Myocyte (in vitro differentiated cells): ENCODE measurements at regions not wholly inside any gene's neighbourhood (a gene's known extent, or its start where the extent isn't known, plus 50 kb on each side); places are given as distances from the start of the nearest gene placed in this dataset.

ENCODE experiments used
- DNase-seq: peaks from one replicate; pipeline ENCODE4 v3.0.0-alpha.2; 2012; ENCODE audit warnings: low read depth

DNA sequence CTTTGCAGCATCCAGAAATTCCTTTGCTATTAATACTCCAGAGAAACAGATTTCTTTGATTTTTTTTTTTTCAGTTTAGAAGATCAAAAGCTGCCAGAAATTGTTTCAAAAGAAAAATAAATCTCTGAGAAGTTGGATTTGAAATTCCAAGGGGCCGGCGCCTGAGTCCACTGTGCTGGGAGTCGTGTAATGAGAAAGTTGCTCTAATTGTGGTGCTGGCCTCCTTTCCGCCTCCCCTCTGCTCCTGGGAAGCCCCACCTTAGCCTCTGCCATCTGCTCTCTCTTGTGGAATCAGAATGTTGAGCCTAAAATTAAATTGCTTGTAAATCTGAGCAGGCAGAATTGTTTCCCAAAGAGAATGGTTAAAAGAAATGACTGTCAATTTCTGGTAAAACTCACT lies 93.3 kb downstream of the EMX2 start:
- DNase-seq = no peak

DNA sequence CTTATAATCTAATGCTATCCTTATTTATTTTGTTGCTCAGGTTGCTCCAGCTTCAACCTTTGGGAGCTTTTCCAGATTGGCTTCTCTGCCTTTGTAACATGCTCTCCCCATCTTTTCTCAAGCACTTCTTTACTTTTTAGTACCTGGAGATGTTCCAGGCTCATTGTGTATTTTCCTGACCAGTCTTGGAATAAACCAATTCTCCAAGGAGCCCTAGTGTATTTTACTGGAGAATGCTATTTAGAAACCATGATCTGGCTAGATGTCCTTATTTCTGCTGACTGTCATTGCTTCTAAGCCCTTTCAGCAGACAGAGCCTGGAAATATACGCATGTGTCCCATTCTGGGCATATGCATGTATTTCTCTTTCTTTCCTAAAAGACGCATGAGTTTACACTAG lies 95.7 kb downstream of the EMX2 start:
- DNase-seq = no peak

DNA sequence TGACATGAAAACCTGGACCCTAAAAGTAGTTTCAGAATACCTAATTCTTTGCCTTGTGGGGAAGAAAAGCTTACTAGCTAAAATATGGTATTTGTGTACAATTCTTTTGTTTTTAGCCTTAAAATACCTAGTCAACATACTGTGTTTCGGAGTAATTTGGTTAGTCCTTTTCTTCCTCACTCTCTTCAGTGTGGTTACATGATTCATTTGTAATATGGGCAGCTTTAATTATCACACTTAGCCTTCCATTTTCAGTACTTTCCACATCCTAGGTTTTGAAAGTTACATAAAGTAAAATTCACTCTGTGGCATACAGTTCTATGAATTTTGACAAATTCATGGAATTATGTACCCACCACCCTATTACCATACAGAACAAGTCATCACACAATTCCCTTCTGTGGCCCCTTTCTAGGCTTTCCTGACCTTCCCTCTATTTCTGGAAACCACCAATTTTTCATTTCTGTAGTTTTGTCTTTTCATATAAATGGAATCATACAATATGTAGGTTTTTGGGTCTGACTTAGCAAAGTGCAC lies 96.2 kb downstream of the EMX2 start:
- DNase-seq = no peak

DNA sequence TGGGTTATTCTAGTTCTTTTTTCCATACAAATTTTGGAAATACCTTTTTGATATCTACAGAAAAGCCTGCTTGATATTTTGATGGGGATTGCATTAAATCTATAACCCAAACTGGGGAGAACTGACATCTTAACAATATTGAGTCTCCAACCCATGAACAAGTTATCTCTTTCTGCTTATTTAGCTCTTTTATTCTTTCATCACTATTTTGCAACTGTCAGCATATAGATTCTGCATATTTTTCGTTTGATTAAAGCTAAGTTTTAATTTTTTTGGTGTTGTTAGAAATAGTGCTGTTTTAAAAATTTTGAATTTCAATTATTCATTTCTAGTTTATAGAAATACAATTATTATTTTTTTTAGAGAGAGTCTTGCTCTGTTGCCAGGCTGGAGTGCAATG lies 97.9 kb downstream of the EMX2 start:
- no peak for DNase-seq

DNA sequence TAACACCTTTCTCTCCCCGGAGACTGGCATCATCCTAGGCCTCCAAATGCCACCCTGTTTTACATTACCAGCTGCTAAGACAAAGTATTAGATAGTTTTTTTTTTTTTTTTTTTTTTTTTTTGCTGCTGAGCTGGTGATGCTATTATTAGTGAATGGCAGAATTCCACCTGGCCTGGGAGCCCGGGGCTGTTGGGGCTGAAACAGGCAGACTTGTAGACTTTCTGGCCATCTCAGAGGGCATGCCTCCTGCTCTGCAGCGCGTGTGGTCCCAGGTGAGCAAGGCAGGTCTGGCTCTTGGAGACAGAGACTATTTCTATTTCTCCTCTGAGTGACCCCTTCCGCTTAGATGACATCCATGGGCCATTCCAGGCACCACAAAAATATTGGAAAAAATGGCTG lies 104.2 kb downstream of the EMX2 start:
- no peak for DNase-seq

DNA sequence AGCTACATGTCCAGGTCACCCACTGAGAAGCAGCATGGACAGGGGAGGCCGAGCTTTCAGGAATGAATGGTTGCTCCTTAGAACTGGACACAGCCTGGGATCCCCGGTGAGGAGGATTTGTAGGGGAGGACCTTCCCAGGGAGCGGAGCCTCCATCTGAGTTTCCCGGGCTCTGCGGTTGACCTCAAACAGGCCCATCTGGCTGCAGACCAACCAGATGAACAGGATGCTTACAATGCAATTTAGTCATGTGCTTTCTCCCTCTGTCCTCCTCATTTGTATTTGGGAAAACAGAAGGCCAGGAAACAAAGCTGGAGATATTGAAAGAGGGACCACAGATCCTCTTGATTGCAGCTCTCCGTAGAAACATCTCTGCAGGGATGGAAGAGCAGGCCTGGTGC lies 104.8 kb downstream of the EMX2 start:
- DNase-seq = peak; percentile 18

DNA sequence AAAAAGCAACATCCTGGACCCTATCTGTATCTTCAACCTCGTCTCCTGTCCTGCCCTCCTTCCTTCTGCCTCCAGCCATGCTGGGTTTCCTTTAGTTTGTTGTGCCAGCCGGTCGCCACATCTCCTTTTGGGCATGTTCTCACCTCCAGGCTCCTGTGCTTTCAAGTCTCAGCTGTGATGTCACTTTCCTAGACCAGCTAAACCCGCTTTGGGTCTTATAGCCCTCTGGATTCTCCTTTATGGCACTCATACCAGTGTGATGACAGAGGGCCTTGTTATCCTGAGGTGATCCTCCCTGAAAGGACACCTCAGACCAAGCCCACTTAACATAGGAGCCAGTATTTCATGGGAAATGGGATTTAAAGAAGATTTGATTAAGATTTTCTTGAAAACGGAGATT lies 108.6 kb downstream of the EMX2 start:
- no peak for DNase-seq

DNA sequence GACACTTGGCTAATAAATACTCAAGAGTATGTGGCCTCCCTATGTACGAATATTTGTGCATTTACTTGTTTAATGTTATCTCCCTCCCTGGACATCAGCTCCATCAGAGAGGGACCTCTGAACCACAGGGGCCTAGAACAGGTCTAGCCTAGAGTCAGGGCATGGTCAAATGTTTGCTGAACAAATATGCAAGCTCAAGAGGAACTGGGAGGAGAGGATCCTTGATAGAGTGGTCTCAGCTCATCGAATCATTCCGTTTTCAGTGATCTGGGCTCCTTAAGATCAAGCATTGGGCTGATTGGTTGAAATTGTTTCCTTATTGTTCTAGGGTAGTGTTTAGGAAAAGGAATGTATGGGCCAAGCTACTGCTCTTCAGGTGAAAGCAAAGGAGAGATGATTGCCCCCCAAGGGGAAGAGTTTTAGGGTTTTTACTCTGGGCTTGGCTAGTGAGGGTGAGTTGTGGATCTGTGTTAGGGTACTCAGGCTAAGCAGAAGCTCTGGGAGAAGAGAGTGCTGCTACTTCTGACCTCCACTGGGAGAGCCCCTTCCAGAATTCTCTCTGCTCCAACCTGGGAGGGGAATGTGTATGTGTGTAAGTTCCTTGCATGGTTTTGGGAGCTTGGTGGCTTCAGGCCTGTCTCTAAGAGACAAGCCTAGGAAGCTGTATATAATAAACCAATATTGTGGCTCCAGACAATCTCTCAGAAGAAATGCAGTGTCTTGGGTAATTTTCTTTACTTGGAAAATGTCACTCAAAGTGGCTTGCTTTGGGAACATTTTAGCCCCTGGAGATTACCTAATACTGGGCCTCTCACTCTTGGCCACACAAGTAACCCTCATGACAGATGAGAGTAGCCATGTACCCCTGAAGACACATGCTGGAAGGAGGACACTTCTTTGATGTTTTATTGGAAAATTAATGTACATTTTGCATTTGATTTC lies 110.0 kb downstream of the EMX2 start:
- no peak for DNase-seq

DNA sequence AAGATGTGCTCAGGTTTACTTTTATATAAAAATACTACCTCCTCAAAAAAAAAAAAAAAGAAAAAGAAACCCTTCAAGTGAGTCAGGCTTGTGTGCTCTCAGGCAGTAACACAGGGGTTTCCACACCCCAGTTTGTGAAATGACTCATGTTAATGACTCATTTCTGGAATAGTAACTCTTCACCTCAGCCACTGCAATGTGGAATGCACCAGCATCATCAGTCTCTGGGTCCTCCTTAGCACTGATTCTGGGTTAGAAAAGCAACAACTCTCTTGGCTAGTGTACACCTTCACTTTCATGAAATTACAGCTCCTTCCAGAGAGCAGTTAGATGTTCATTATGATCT lies 110.6 kb downstream of the EMX2 start:
- DNase-seq = peak; percentile 48

DNA sequence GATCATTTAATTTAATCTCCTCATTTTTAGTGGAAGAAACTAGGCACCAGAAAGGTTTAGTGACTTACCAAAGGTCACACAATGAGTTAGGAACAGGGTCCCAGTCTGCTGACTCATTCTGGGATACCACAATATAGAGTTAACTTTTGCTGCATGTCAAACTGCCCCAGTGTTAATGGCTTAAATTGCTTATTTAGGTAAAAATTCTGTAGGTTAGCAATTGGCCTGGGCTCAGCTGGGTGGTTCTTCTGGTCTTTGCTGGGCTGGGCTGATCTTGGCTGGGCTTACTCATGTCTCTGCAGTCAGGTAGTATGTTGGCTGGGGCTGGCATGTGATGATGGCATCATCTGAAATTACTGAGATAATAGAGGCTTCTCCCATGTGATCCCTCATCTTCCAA lies 111.6 kb downstream of the EMX2 start:
- DNase-seq = no peak

DNA sequence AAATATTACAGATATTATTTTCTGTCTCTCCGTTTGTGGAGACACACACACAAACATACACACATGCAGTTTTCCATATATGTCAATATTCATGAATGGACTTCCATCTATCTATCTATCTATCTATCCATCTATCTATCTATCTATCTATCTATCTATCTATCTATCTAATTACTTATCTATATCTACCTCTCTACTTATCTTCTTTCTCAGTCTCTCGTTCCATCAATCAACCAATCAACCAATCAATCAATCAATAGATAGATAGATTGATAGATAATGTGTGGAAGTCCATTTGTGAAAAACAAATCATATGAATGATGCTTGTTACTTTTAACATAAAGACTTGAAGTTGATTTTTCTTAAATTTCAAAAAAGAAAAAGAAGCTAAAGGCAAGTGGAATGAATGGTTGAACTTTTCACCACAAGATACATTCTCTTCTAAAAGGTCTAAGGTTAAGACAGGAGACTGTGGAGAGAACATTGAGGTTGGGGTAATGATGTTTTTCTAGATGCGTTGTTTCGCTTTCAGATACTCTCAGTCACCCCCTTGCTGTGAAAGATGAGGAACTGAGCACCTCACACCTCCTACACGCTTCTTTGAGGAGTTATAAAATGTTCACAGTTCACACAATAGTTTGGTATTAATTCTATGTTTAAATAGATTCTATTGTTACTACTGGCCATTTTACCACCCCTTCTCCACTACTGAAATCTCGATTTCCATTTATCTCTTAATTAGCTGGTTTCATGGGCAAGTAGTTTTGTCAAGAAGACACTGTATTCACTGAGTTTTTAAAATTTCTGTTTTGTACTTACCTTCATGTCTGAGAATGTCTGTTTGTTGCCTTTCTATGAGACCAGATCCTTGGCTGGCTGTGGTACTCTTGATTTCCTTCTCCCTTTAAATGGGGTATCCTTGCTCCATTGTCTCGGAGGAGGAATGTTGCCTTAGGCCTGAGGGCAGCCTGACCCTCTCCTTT lies 114.1 kb downstream of the EMX2 start:
- no peak for DNase-seq

DNA sequence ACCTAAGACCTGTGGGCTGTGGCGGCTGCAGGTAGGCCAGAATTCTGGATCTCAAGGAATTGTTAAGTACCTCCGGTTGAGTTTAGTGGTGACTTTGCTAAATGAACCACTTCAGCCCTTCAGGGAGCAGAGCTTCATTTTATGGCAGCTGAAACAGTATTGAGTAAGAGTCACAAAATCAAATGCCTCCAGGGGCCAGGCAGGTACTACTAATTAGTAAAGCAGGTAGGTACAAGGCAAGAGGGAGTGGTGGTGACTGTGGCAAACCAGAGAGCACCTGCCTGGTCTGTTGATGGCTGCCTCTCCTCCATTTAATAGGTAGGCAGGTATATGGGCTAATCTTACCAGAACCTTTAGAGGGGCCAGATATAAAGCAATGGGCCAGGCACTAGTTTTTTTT lies 118.8 kb downstream of the EMX2 start:
- no peak for DNase-seq

DNA sequence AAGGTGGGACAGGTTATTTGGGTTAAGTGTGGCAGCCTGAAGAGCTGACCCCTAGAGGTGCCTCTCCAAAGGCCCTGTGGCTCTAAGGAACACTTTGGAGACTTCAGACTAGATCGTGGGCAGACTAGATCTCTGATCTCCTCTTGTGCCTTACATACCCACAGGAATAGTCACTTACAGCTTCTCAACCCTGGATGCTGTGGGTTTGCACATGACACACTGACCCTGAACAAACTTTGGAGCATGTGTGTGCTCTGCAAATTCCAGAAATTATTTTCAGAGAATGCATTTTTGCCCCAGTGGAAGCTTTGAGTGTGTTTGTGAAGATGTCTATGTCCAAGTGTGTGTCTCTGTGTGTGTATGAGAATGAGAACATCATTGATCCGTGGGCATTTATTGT lies 119.6 kb downstream of the EMX2 start:
- DNase-seq = peak; percentile 1

DNA sequence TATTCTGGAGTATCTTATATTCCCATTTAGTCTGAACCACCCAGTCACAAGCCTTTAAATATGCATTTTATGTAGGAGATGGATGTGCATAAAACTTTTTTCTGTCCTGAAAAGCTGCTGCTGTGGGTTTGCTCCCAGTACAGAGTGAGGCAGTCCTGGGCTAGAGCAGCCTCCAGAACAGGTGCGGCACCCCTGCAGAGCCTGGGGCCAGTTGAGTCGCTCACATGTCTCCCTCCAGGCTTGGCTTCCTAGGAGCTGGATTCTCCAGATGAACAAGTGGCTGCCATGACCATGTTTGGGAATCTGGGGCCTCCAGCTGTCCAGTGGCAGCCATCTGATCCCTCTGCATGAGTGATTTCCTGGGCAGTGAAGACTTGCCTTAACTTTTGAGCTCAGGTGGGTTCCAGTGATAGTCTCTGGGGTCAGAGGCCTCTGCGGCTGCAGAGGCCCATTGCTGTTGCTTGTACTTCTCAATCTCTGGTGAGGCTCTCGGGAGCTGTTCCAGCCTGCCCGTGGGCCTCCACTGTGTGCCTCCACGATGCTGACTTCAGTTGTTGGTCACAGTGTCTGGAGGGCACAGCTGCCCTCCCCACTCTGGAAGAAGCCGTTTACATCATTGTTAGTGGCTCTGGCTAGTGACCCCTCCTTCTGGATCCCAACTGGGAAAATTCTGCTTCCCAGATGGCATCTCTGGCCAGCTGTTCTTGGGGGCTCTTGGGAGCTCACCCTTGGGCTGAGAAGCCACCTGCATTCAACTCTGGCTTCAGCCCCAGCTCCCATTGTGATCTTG lies 120.4 kb downstream of the EMX2 start:
- peak; percentile 40 for DNase-seq

DNA sequence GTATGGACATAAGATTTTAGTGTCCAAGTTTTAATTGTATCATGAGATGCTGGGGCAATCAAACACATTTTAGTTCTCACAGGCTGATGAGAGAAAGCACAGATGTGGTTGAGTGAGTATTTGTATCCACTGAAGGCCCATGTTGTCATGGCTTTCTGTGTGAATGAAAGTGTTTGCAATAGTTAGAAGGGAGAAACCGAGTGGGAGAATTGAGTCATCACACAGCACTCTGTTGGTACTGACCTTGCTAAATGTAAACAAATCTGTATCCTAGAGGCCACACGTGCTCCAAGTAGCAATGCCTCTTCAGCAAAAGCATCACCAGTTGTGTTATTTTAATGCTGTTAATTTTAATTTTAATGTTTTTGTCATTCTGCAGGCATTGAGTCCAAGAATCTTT lies 121.2 kb downstream of the EMX2 start:
- DNase-seq = peak; percentile 6

DNA sequence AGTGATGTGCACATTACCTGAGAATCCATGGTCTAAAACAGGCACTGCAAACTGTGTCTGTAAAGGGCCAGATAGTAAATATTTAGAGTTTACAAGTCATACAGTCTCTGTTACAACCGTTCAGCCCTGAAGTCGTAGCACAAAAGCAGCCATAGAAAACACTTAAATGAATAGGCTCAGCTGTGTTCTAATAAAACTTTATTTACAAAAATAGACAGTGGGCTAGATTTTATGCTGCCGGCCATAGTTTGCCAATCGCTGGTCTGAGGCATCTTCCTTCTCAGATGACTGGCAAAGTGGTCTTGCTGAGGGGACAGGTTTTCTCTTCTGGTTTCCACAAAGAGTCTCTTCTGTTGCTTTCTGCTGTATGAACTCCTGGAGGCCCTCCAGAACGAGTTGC lies 121.7 kb downstream of the EMX2 start:
- no peak for DNase-seq

DNA sequence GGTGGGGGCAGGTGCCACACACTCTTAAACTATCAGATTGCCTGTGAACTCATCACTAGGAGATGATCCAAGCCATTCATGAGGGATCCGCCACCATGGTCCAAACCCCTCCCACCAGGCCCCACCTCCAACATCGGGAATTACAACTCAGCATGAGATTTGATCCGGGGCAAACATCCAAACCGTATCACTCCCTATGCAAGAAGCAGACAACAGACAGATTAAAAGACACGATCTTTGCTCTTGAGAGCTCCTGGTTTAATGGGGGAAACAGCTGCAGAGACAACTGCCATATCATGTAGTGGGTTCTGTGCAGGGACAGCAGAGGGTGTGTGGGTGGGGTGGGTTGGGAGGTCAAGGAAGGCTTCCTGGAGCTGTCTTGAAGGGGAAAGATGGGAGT lies 123.6 kb downstream of the EMX2 start:
- peak; percentile 1 for DNase-seq

DNA sequence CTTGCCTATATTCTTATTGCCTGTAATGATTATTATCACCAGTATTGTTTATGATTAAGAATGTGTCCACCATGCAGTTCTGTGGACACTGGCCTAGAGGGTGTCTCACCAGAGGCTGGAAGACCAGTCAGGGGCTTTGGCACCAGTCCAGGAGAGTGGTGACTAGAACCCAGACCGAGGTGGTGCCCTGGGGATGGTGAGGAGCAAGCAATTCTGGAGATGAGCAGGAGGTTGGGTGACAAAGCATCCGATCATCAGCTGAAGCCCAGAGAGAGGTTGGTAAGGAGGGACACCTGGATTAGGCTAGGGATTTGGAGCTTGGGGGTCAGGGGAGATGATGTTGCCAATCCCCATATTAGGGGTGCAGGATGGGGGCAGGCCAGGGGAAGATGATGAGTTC lies 124.4 kb downstream of the EMX2 start:
- DNase-seq = no peak

DNA sequence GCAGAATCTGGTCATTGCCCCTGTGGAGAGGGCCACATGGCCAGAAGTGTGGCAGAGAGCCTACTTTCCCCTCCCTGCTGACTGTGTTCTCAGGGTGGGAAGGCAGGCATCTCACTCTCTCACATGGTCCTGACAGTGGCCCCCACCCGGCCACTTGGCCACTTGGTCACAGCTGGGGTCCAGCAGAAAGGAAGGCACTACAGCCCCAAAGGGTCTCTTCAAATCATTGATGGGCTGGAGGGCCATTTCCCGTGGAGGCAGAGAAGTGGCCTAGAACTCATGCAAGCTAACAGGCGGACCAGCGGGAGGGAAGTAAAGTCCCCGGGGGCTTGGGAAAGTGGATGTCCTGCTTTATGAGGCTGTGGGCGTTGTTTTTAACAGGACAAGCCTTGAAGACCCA lies 125.3 kb downstream of the EMX2 start:
- no peak for DNase-seq

DNA sequence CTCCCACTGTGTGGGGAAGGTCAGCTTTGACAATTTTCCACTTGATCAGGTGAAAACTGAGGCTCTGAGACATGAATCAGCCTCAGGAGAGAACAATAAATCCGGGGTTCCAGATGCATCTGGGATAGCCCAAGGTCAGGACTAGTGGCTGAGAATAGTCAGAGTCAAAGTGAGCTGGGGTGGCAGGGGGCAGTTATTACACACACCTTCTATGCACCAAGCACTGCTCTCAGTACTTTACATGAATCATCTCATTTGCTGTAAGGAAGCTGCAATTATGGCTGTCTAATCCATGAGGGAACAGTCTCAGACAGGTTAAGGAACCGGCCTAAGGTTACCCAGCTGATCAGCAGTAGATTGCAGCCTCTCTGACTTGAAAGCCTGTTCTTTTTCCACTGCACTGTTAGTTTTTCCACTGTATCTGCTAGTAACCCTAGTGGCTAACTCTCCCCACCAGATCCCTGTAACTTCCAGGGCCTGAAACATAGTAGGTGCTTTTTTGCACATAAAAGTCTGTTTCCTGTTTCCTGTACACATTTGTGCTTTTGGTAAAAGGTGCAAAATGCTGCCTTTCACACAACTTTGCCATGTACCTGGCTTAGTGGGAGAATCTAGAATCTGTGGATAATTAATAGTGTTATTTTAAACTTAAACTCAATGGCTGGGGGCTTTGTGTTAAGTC lies 125.9 kb downstream of the EMX2 start:
- no peak for DNase-seq

DNA sequence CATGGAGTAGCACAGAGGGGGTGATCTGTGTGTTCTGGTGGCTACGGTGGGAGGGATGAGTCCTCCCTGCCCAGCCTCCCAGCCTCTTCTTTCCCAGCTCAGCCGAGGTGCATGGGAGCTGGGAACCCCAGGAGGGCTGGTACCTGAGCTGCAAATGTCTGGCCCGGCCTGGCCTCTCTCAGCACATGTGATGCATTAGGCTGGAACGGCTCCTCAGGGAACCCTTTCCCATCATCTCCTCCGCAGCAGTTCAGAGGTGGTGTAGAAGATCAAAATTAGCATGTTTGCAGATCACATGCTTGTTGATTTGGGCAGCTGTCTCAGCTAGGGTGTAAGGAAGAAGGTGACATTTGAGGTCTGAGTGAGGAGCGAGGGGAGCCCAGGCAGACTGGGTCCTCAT lies 126.6 kb downstream of the EMX2 start:
- no peak for DNase-seq
